GM23338 (cell line): ENCODE measurements at regions not wholly inside any gene's neighbourhood (a gene's known extent, or its start where the extent isn't known, plus 50 kb on each side); places are given as distances from the start of the nearest gene placed in this dataset.
"Not testable (repeated sequence)": the region's sequence is repeated elsewhere in the genome, so short reads cannot be mapped to it uniquely, and the experiment has no call there.

Experiments used
- ATAC-seq: fragments of 200-7000 bp; cut with Tn5 transposase; 3 replicates; pipeline ENCODE4 v1.9.1; 2020
- DNase-seq: peaks from one replicate; pipeline ENCODE4 v3.0.0-alpha.2; 2015; ENCODE audit warnings: low spot score
- H2AFZ ChIP-seq: fragments of 200-600 bp; sonication (generic); 2 replicates; pipeline ENCODE4 v1.8.0; 2016; ENCODE audit warnings: antibody characterized with exemption, mild to moderate bottlenecking, moderate library complexity
- H3F3A ChIP-seq: fragments of 200-600 bp; sonication (generic); replicated peaks from 2 replicates; pipeline ENCODE4 v1.8.0; 2017; ENCODE audit warnings: antibody characterized with exemption, mixed run types, low read depth
- H3K27ac ChIP-seq: fragments of 200-600 bp; sonication (generic); 2 replicates; pipeline ENCODE4 v1.6.1; 2016; ENCODE audit warnings: low read depth
- H3K27me3 ChIP-seq: fragments of 200-600 bp; sonication (generic); 2 replicates; pipeline ENCODE4 v1.8.0; 2016; ENCODE audit warnings: mild to moderate bottlenecking, mixed run types, moderate library complexity; ENCODE audit not compliant: insufficient read depth
- H3K36me3 ChIP-seq: fragments of 200-600 bp; sonication (generic); 2 replicates; pipeline ENCODE4 v1.8.0; 2016; ENCODE audit warnings: mild to moderate bottlenecking; ENCODE audit not compliant: insufficient read depth
- H3K4me1 ChIP-seq: fragments of 200-600 bp; sonication (generic); 2 replicates; pipeline ENCODE4 v1.8.0; 2016; ENCODE audit warnings: mild to moderate bottlenecking, moderate library complexity; ENCODE audit not compliant: insufficient read depth
- H3K4me2 ChIP-seq: fragments of 200-600 bp; sonication (generic); 2 replicates; pipeline ENCODE4 v1.7.1; 2017; ENCODE audit warnings: mixed run types
- H3K4me3 ChIP-seq: fragments of 200-600 bp; sonication (generic); 2 replicates; pipeline ENCODE4 v1.6.1; 2016; ENCODE audit warnings: mixed run types
- H3K79me2 ChIP-seq: fragments of 200-600 bp; sonication (generic); replicated peaks from 2 replicates; pipeline ENCODE4 v1.8.0; 2017; ENCODE audit warnings: mild to moderate bottlenecking; ENCODE audit not compliant: insufficient read depth
- H3K9me2 ChIP-seq: fragments of 200-600 bp; sonication (generic); 2 replicates; pipeline ENCODE4 v1.8.0; 2017; ENCODE audit not compliant: insufficient read depth
- H4K20me1 ChIP-seq: fragments of 200-600 bp; sonication (generic); replicated peaks from 2 replicates; pipeline ENCODE4 v1.8.0; 2017; ENCODE audit warnings: mild to moderate bottlenecking; ENCODE audit not compliant: insufficient read depth
- H3K27ac Mint-ChIP-seq: 2 replicates; pipeline ENCODE4 v1.8.0; 2020; ENCODE audit warnings: inconsistent platforms, mild to moderate bottlenecking, moderate library complexity, mixed read lengths
- H3K27me3 Mint-ChIP-seq: 3 replicates; pipeline ENCODE4 v1.8.0; 2022; ENCODE audit warnings: low read depth, mild to moderate bottlenecking, moderate library complexity, mixed read lengths, inconsistent platforms; ENCODE audit not compliant: insufficient read depth, poor library complexity
- H3K36me3 Mint-ChIP-seq: 3 replicates; pipeline ENCODE4 v1.8.0; 2021; ENCODE audit warnings: low read depth, mild to moderate bottlenecking, inconsistent platforms, moderate library complexity, mixed read lengths
- H3K4me1 Mint-ChIP-seq: 3 replicates; pipeline ENCODE4 v1.8.0; 2020; ENCODE audit warnings: mild to moderate bottlenecking, inconsistent platforms, mixed read lengths
- H3K4me3 Mint-ChIP-seq: 3 replicates; pipeline ENCODE4 v1.8.0; 2021; ENCODE audit warnings: moderate library complexity, mild to moderate bottlenecking, inconsistent platforms, mixed read lengths
- H3K9me3 Mint-ChIP-seq: 3 replicates; pipeline ENCODE4 v1.8.0; 2020; ENCODE audit warnings: moderate library complexity, mild to moderate bottlenecking, inconsistent platforms, mixed read lengths
- CREB1 ChIP-seq: fragments of 250-450 bp; sonication (Bioruptor Pico); IDR thresholded peaks from 2 replicates; pipeline ENCODE4 v1.5.0; 2020; ENCODE audit warnings: low read depth, mild to moderate bottlenecking, moderate library complexity
- EZH2 ChIP-seq: fragments of 200-600 bp; sonication (generic); IDR thresholded peaks from one replicate; pipeline ENCODE4 v1.8.0; 2017; ENCODE audit warnings: antibody characterized with exemption, mild to moderate bottlenecking, low read depth; ENCODE audit not compliant: unreplicated experiment
- EZH2phosphoT487 ChIP-seq: fragments of 200-600 bp; sonication (generic); IDR thresholded peaks from one replicate; pipeline ENCODE4 v1.8.1; 2018; ENCODE audit warnings: antibody characterized with exemption; ENCODE audit not compliant: unreplicated experiment
- JUNB ChIP-seq: IDR thresholded peaks from one replicate; pipeline ENCODE4 v1.6.1; 2016; ENCODE audit warnings: antibody characterized with exemption; ENCODE audit not compliant: unreplicated experiment
- NANOG ChIP-seq: IDR thresholded peaks from 2 replicates; pipeline ENCODE4 v1.6.1; 2016; ENCODE audit warnings: antibody characterized with exemption, borderline replicate concordance
- POLR2AphosphoS5 ChIP-seq: IDR thresholded peaks from 2 replicates; pipeline ENCODE4 v1.6.1; 2016; ENCODE audit warnings: antibody characterized with exemption, low read depth
- STAT1 ChIP-seq: IDR thresholded peaks from one replicate; pipeline ENCODE4 v1.6.1; 2016; ENCODE audit warnings: antibody characterized with exemption; ENCODE audit not compliant: unreplicated experiment
- ZNF114 ChIP-seq: fragments of 250-450 bp; sonication (Bioruptor Pico); IDR thresholded peaks from 2 replicates; pipeline ENCODE4 v1.5.0; 2020; ENCODE audit warnings: mild to moderate bottlenecking, moderate library complexity
- ZNF331 ChIP-seq: fragments of 250-450 bp; sonication (Bioruptor Pico); IDR thresholded peaks from 2 replicates; pipeline ENCODE4 v1.5.0; 2020; ENCODE audit warnings: low read depth, mild to moderate bottlenecking, moderate library complexity
- TF ChIP-seq, protein P1 (sequence below): IDR thresholded peaks from one replicate; pipeline ENCODE4 v1.6.1; 2018; ENCODE audit warnings: antibody characterized with exemption; ENCODE audit not compliant: unreplicated experiment
- TF ChIP-seq, protein P2 (sequence below), 2 experiments: fragments of 200-600 bp in 1 of 2; sonication (generic) in 1 of 2; conservative IDR thresholded peaks; 2 replicates each; pipeline versions ENCODE4 v1.5.1 to v1.6.1; 2016 to 2017; ENCODE audit warnings: antibody characterized with exemption in 2 of 2, low read depth in 2 of 2, mild to moderate bottlenecking in 2 of 2, moderate library complexity in 1 of 2

DNA sequence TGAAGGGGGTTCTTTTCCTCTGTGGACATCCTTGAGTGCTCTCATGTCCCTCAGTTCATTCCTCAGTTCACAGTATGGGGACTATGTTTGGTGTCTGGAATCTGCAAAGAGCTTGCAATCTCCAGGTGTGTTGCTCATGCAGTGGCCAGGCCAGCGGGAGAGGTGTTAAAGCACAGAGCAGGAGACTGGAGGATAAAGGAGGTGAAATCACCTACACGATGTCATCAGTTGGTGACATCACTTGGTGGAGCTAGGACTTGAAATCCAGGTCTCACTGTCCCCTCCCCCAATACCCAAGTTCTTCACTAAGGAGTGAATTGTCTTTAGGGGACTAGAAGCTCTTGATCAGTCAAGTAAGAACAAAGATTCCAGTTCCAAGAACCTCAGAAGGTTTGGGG is 197.3 kb upstream of the ZNF618 start (continued):
- TF ChIP-seq, protein P1, sequence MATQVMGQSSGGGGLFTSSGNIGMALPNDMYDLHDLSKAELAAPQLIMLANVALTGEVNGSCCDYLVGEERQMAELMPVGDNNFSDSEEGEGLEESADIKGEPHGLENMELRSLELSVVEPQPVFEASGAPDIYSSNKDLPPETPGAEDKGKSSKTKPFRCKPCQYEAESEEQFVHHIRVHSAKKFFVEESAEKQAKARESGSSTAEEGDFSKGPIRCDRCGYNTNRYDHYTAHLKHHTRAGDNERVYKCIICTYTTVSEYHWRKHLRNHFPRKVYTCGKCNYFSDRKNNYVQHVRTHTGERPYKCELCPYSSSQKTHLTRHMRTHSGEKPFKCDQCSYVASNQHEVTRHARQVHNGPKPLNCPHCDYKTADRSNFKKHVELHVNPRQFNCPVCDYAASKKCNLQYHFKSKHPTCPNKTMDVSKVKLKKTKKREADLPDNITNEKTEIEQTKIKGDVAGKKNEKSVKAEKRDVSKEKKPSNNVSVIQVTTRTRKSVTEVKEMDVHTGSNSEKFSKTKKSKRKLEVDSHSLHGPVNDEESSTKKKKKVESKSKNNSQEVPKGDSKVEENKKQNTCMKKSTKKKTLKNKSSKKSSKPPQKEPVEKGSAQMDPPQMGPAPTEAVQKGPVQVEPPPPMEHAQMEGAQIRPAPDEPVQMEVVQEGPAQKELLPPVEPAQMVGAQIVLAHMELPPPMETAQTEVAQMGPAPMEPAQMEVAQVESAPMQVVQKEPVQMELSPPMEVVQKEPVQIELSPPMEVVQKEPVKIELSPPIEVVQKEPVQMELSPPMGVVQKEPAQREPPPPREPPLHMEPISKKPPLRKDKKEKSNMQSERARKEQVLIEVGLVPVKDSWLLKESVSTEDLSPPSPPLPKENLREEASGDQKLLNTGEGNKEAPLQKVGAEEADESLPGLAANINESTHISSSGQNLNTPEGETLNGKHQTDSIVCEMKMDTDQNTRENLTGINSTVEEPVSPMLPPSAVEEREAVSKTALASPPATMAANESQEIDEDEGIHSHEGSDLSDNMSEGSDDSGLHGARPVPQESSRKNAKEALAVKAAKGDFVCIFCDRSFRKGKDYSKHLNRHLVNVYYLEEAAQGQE, result no peak
- no peak for TF ChIP-seq NANOG
- no peak for TF ChIP-seq EZH2phosphoT487
- no peak for TF ChIP-seq ZNF331
- TF ChIP-seq JUNB, result no peak
- no peak for TF ChIP-seq POLR2AphosphoS5
- TF ChIP-seq EZH2, result no peak
- no peak for TF ChIP-seq ZNF114 (CRISPR knock-in tag)
- no peak for TF ChIP-seq STAT1

DNA sequence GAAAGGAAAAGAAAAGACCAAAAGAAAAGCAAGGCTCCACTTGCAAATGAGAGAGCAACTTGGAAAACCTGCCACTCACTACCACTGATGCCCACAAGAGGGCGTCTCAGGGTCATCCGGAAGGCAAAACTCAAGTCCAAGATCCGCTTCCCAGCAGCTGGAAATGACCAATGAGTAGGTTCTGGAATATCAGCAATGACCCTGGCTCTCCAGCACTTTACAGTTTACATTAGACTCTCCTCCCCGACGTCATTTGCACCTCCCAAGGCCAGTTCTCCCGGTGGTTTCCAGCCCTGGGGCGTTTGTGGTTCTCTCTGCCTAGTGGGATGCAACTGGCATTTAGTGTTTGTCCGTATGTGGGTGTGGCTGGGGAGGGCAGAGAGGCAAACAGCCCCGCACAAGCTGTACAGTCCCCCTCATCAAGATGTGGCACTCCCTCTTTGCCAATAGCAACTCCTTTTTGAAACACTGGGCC is 193.8 kb upstream of the ZNF618 start:
- peaks cover 7% of the 10 kb centered on the region; the same call in 1 of the 3 replicates for H3K4me1 Mint-ChIP-seq
- no peaks in the 10 kb centered on the region; the same call in 2 of the 3 replicates for H3K9me3 Mint-ChIP-seq
- ATAC-seq (peak; percentile 56), DNase-seq (peak; percentile 85)
- H3K36me3 Mint-ChIP-seq, result no peaks in the 10 kb centered on the region
- Histone ChIP-seq H3K36me3 (no peaks in the 10 kb centered on the region), H3K79me2 (no peaks in the 10 kb centered on the region), H4K20me1 (no peaks in the 10 kb centered on the region), H3K4me1 (no peaks in the 10 kb centered on the region; the same call in 1 of the 2 replicates), H3K4me3 (no peak overlapping the region), H3K9me2 (0 out of 2 replicates have a peak, but pooled peaks cover 3% of the 10 kb centered on the region), H2AFZ (peak overlapping the region; percentile 85; the same call in 1 of the 2 replicates), H3K4me2 (no peak overlapping the region), H3K27me3 (peaks cover 22% of the 10 kb centered on the region), H3K27ac (no peak overlapping the region), H3F3A (no peaks in the 10 kb centered on the region)
- H3K27me3 Mint-ChIP-seq, result peaks cover 16% of the 10 kb centered on the region
- 0 out of 2 replicates have a peak, but pooled peaks have one; percentile 11 for TF ChIP-seq CREB1 (CRISPR knock-in tag)
- TF ChIP-seq EZH2, result no peak
- TF ChIP-seq, protein P2, sequence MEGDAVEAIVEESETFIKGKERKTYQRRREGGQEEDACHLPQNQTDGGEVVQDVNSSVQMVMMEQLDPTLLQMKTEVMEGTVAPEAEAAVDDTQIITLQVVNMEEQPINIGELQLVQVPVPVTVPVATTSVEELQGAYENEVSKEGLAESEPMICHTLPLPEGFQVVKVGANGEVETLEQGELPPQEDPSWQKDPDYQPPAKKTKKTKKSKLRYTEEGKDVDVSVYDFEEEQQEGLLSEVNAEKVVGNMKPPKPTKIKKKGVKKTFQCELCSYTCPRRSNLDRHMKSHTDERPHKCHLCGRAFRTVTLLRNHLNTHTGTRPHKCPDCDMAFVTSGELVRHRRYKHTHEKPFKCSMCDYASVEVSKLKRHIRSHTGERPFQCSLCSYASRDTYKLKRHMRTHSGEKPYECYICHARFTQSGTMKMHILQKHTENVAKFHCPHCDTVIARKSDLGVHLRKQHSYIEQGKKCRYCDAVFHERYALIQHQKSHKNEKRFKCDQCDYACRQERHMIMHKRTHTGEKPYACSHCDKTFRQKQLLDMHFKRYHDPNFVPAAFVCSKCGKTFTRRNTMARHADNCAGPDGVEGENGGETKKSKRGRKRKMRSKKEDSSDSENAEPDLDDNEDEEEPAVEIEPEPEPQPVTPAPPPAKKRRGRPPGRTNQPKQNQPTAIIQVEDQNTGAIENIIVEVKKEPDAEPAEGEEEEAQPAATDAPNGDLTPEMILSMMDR (conservative IDR thresholded peaks at IDR 0.05; ENCODE audit: low read depth in 2 of 2), result peak; percentile 95 to 96
- H3K4me3 Mint-ChIP-seq, result no peak overlapping the region
- no peak overlapping the region for H3K27ac Mint-ChIP-seq

- H3K27me3 ChIP-seq, result peaks cover 51% of the 10 kb centered on the region
- DNase-seq, H3K4me2 ChIP-seq, H3K9me3 Mint-ChIP-seq, H3K9me2 ChIP-seq, H3K36me3 Mint-ChIP-seq, H3F3A ChIP-seq, H3K27ac Mint-ChIP-seq, H4K20me1 ChIP-seq, H3K79me2 ChIP-seq, H3K27ac ChIP-seq, H3K36me3 ChIP-seq, H3K4me1 ChIP-seq, H3K4me3 Mint-ChIP-seq, H3K4me3 ChIP-seq, H2AFZ ChIP-seq, ATAC-seq: not testable (repeated sequence)
- Mint-ChIP-seq H3K27me3 (peaks cover 30% of the 10 kb centered on the region), H3K4me1 (peaks cover 11% of the 10 kb centered on the region)
Measured at GRCh38 chr9:113685636-113686035, 190.5 kb upstream of the ZNF618 start.
